ENCODE measurements at regions not wholly inside any gene's neighbourhood (a gene's known extent, or its start where the extent isn't known, plus 50 kb on each side); places are given as distances from the start of the nearest gene placed in this dataset.

- H3K4me1 ChIP-seq = no peaks in the 10 kb centered on the region
- H3K9me3 ChIP-seq = no peaks in the 10 kb centered on the region
- no peak for DNase-seq (ENCODE audit: low spot score in 2 of 2)
- TF ChIP-seq, protein P1, sequence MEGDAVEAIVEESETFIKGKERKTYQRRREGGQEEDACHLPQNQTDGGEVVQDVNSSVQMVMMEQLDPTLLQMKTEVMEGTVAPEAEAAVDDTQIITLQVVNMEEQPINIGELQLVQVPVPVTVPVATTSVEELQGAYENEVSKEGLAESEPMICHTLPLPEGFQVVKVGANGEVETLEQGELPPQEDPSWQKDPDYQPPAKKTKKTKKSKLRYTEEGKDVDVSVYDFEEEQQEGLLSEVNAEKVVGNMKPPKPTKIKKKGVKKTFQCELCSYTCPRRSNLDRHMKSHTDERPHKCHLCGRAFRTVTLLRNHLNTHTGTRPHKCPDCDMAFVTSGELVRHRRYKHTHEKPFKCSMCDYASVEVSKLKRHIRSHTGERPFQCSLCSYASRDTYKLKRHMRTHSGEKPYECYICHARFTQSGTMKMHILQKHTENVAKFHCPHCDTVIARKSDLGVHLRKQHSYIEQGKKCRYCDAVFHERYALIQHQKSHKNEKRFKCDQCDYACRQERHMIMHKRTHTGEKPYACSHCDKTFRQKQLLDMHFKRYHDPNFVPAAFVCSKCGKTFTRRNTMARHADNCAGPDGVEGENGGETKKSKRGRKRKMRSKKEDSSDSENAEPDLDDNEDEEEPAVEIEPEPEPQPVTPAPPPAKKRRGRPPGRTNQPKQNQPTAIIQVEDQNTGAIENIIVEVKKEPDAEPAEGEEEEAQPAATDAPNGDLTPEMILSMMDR (IDR thresholded peaks at IDR 0.05) = no peak
- no peak for TF ChIP-seq POLR2AphosphoS5 (IDR thresholded peaks at IDR 0.05)
- TF ChIP-seq POLR2A (IDR thresholded peaks at IDR 0.05) = no peak
- H3K27me3 ChIP-seq = no peaks in the 10 kb centered on the region
- no peak overlapping the region for H3K27ac ChIP-seq
- H3K36me3 ChIP-seq = no peaks in the 10 kb centered on the region
- intact Hi-C loops (cut with DNase I; ENCODE audit: low total_unique reads) = no loop called here
- no peak overlapping the region for H3K4me3 ChIP-seq
Observed at GRCh38 chr21:24097181-24097580, 1510.1 kb downstream of the MRPL39 start.

DNA sequence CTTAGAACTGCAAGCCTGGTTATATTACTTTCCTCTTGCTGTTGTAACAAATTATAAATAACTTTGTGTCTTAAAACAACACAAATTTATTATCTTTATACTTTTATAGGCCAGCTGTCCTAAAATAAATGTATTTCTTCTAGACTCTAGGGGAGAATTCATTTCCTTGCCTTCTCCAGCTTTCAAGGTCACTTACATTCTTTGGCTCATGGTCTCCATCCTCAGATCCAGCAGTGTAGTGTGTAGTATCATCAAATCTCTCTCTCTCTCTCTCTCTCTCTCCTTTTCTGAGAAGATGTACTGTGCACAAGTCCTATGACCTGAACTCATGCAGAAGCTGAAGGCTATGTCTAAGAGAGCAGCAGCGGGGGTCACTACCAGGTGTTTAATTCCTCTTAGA, 1510.6 kb downstream of the MRPL39 start:
- intact Hi-C loops (cut with DNase I; ENCODE audit: low total_unique reads) = no loop called here
- DNase-seq (ENCODE audit: low spot score in 2 of 2) = no peak
- TF ChIP-seq POLR2A (IDR thresholded peaks at IDR 0.05) (no peak), POLR2AphosphoS5 (IDR thresholded peaks at IDR 0.05) (no peak)
- TF ChIP-seq, protein P1 (IDR thresholded peaks at IDR 0.05) = no peak

GRCh38 chr21:24093032-24093431, 1514.2 kb downstream of the MRPL39 start:
- H3K4me3 ChIP-seq = no peak overlapping the region
- H3K9me3 ChIP-seq = no peaks in the 10 kb centered on the region
- H3K36me3 ChIP-seq = no peaks in the 10 kb centered on the region
- DNase-seq (ENCODE audit: low spot score in 2 of 2) = no peak
- H3K27me3 ChIP-seq = no peaks in the 10 kb centered on the region
- intact Hi-C loops (cut with DNase I; ENCODE audit: low total_unique reads) = no loop called here
- no peaks in the 10 kb centered on the region for H3K4me1 ChIP-seq
- no peak overlapping the region for H3K27ac ChIP-seq
- TF ChIP-seq POLR2AphosphoS5 (IDR thresholded peaks at IDR 0.05) = no peak
- TF ChIP-seq, protein P1 (IDR thresholded peaks at IDR 0.05) = no peak
- no peak for TF ChIP-seq POLR2A (IDR thresholded peaks at IDR 0.05)

More for the DNA sequence above, 1510.6 kb downstream of the MRPL39 start:
- Histone ChIP-seq H3K9me3 (no peaks in the 10 kb centered on the region), H3K4me1 (no peaks in the 10 kb centered on the region), H3K4me3 (no peak overlapping the region), H3K27ac (no peak overlapping the region), H3K27me3 (no peaks in the 10 kb centered on the region), H3K36me3 (no peaks in the 10 kb centered on the region)

DNA sequence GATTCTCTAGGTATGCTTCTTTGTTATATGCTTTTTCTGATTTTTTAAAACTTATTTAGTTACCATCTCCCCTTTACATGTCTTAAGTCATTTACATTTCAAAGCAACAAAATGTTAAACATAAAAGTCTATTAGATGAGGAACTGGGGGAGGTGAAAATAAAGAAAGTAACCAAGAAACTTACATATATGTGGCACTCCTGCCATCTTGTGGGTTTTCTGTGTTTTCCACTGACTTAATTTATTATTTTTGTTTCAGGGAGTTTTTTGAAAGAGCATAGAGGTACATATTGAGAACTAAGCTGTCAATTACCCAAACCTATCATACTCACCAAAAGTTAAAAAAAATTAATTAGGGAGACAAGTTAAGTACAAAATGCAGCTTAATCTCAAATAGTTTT, 1531.1 kb downstream of the MRPL39 start:
- H3K36me3 ChIP-seq = no peaks in the 10 kb centered on the region
- H3K4me3 ChIP-seq = no peak overlapping the region
- no peaks in the 10 kb centered on the region for H3K27me3 ChIP-seq
- no peak overlapping the region for H3K27ac ChIP-seq
- TF ChIP-seq POLR2A (IDR thresholded peaks at IDR 0.05) (no peak), POLR2AphosphoS5 (IDR thresholded peaks at IDR 0.05) (no peak)
- TF ChIP-seq, protein P1 (IDR thresholded peaks at IDR 0.05) = no peak
- H3K9me3 ChIP-seq = peaks cover 3 to 16% of the 10 kb centered on the region in 2 donors
- DNase-seq (ENCODE audit: low spot score in 2 of 2) = no peak
- no peaks in the 10 kb centered on the region for H3K4me1 ChIP-seq
- intact Hi-C loops (cut with DNase I; ENCODE audit: low total_unique reads) = no loop called here

GRCh38 chr21:24055696-24056095, 1551.6 kb downstream of the MRPL39 start:
- Histone ChIP-seq H3K36me3 (no peaks in the 10 kb centered on the region), H3K27me3 (no peaks in the 10 kb centered on the region), H3K9me3 (no peaks in the 10 kb centered on the region), H3K4me3 (no peak overlapping the region), H3K4me1 (no peaks in the 10 kb centered on the region), H3K27ac (no peak overlapping the region)
- no peak for DNase-seq (ENCODE audit: low spot score in 2 of 2)
- intact Hi-C loops (cut with DNase I; ENCODE audit: low total_unique reads) = loop anchor here (10.0 kb wide), 1 partner anchor 1191 kb away; no protein-coding TSS in a partner anchor
- TF ChIP-seq POLR2A (IDR thresholded peaks at IDR 0.05) = no peak
- TF ChIP-seq, protein P1 (IDR thresholded peaks at IDR 0.05) = no peak
- TF ChIP-seq POLR2AphosphoS5 (IDR thresholded peaks at IDR 0.05) = no peak
